OCI-LY1 (cell line): ENCODE measurements at regions not wholly inside any gene's neighbourhood (a gene's known extent, or its start where the extent isn't known, plus 50 kb on each side); places are given as distances from the start of the nearest gene placed in this dataset.

Source experiments
- EZH2 ChIP-seq: fragments of 200-600 bp; sonication (generic), shearing (Covaris generic); IDR thresholded peaks from 2 replicates; pipeline ENCODE4 v1.8.0; 2017; ENCODE audit warnings: borderline replicate concordance, mixed run types, mild to moderate bottlenecking, antibody characterized with exemption, low read length, moderate library complexity, mixed read lengths
- TF ChIP-seq, protein P1 (sequence below): fragments of 200-600 bp; sonication (generic), shearing (Covaris generic); IDR thresholded peaks from 2 replicates; pipeline ENCODE4 v1.5.1; 2017; ENCODE audit warnings: mild to moderate bottlenecking, antibody characterized with exemption, low read length, moderate library complexity, mixed read lengths

DNA sequence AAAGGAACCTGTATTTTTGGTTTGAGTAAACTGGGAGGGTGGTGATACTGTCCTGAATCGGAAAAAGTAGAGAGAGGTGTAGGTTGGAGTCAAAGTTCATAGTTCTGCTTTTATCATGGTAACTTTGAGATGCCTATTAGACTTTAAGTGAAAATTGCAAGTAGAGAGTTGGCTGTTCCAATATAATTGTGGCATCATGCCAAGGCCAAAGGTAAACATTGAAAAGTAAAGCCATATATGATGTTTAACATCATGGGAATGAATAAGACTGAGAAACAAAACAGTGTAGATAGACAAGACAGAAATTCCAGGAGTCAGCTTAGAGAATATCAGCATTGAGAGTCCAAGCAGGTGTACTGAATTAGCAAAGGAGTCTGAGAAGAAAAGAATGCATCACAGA, 570.9 kb downstream of the HTR7 start:
- TF ChIP-seq, protein P1, sequence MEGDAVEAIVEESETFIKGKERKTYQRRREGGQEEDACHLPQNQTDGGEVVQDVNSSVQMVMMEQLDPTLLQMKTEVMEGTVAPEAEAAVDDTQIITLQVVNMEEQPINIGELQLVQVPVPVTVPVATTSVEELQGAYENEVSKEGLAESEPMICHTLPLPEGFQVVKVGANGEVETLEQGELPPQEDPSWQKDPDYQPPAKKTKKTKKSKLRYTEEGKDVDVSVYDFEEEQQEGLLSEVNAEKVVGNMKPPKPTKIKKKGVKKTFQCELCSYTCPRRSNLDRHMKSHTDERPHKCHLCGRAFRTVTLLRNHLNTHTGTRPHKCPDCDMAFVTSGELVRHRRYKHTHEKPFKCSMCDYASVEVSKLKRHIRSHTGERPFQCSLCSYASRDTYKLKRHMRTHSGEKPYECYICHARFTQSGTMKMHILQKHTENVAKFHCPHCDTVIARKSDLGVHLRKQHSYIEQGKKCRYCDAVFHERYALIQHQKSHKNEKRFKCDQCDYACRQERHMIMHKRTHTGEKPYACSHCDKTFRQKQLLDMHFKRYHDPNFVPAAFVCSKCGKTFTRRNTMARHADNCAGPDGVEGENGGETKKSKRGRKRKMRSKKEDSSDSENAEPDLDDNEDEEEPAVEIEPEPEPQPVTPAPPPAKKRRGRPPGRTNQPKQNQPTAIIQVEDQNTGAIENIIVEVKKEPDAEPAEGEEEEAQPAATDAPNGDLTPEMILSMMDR: no peak
- TF ChIP-seq EZH2: no peak
